OCI-LY3 (cell line): ENCODE measurements at regions not wholly inside any gene's neighbourhood (a gene's known extent, or its start where the extent isn't known, plus 50 kb on each side); places are given as distances from the start of the nearest gene placed in this dataset.

Experiments used
- CTCF ChIP-seq: fragments of 200-600, 300-600 bp; sonication (generic); IDR thresholded peaks from 2 replicates; pipeline ENCODE4 v1.5.1; 2014; ENCODE audit warnings: antibody characterized with exemption, low read length, low read depth
- EZH2phosphoT487 ChIP-seq: fragments of 200-600 bp; shearing (Covaris generic); IDR thresholded peaks from 2 replicates; pipeline ENCODE4 v1.6.1; 2018; ENCODE audit warnings: antibody characterized with exemption, mixed run types, low read depth

GRCh38 chr22:22830957-22831688, 56.5 kb upstream of the IGLL5 start:
- TF ChIP-seq CTCF (no peak), EZH2phosphoT487 (no peak)
